Osteocyte (in vitro differentiated cells): ENCODE measurements at regions not wholly inside any gene's neighbourhood (a gene's known extent, or its start where the extent isn't known, plus 50 kb on each side); places are given as distances from the start of the nearest gene placed in this dataset.

Experiments used
- DNase-seq: peaks from one replicate; pipeline ENCODE4 v3.0.0; 2021; ENCODE audit warnings: mixed read lengths; ENCODE audit not compliant: unreplicated experiment; ENCODE audit errors: extremely low spot score
- H3K27ac Mint-ChIP-seq: one replicate; pipeline ENCODE4 v1.8.0; 2021; ENCODE audit warnings: mild to moderate bottlenecking, mixed read lengths; ENCODE audit not compliant: unreplicated experiment
- H3K27me3 Mint-ChIP-seq: one replicate; pipeline ENCODE4 v1.8.0; 2021; ENCODE audit warnings: mixed read lengths; ENCODE audit not compliant: unreplicated experiment
- H3K36me3 Mint-ChIP-seq: one replicate; pipeline ENCODE4 v1.8.0; 2021; ENCODE audit warnings: mixed read lengths; ENCODE audit not compliant: unreplicated experiment
- H3K4me1 Mint-ChIP-seq: one replicate; pipeline ENCODE4 v1.8.0; 2021; ENCODE audit warnings: mixed read lengths; ENCODE audit not compliant: unreplicated experiment
- H3K4me3 Mint-ChIP-seq: one replicate; pipeline ENCODE4 v1.8.0; 2021; ENCODE audit warnings: mild to moderate bottlenecking, moderate library complexity, mixed read lengths; ENCODE audit not compliant: unreplicated experiment
- H3K9me3 Mint-ChIP-seq: one replicate; pipeline ENCODE4 v1.8.0; 2021; ENCODE audit warnings: mixed read lengths; ENCODE audit not compliant: unreplicated experiment
- CTCF ChIP-seq: fragments of 200-600 bp; sonication (generic); IDR thresholded peaks from 2 replicates; pipeline ENCODE4 v1.5.0; 2021; ENCODE audit warnings: antibody characterized with exemption, mild to moderate bottlenecking, moderate library complexity

GRCh38 chr5:5572010-5572865 lies 149.8 kb downstream of the ICE1 start:
- DNase-seq, result no peak
- no peaks in the 10 kb centered on the region for H3K9me3 Mint-ChIP-seq
- H3K27me3 Mint-ChIP-seq, result no peaks in the 10 kb centered on the region
- H3K4me1 Mint-ChIP-seq, result no peaks in the 10 kb centered on the region
- H3K27ac Mint-ChIP-seq, result no peak overlapping the region
- TF ChIP-seq CTCF, result no peak
- H3K36me3 Mint-ChIP-seq, result no peaks in the 10 kb centered on the region
- H3K4me3 Mint-ChIP-seq, result no peak overlapping the region

- Mint-ChIP-seq H3K27me3 (no peaks in the 10 kb centered on the region), H3K4me1 (no peaks in the 10 kb centered on the region), H3K27ac (no peak overlapping the region), H3K36me3 (no peaks in the 10 kb centered on the region), H3K4me3 (no peak overlapping the region), H3K9me3 (no peaks in the 10 kb centered on the region)
- DNase-seq, result no peak
- TF ChIP-seq CTCF, result no peak
Observed at GRCh38 chr5:5570646-5571045, 148.2 kb downstream of the ICE1 start.

GRCh38 chr5:5564898-5565297 lies 142.4 kb downstream of the ICE1 start:
- H3K27ac Mint-ChIP-seq, result no peak overlapping the region
- DNase-seq, result no peak
- no peak for TF ChIP-seq CTCF
- H3K9me3 Mint-ChIP-seq, result no peaks in the 10 kb centered on the region
- no peaks in the 10 kb centered on the region for H3K27me3 Mint-ChIP-seq
- no peak overlapping the region for H3K4me3 Mint-ChIP-seq
- no peaks in the 10 kb centered on the region for H3K36me3 Mint-ChIP-seq
- no peaks in the 10 kb centered on the region for H3K4me1 Mint-ChIP-seq

- H3K4me3 Mint-ChIP-seq, result no peak overlapping the region
- H3K36me3 Mint-ChIP-seq, result no peaks in the 10 kb centered on the region
- H3K4me1 Mint-ChIP-seq, result no peaks in the 10 kb centered on the region
- H3K9me3 Mint-ChIP-seq, result peaks cover 4% of the 10 kb centered on the region
- no peak overlapping the region for H3K27ac Mint-ChIP-seq
- TF ChIP-seq CTCF, result no peak
- DNase-seq, result no peak
- no peaks in the 10 kb centered on the region for H3K27me3 Mint-ChIP-seq
Observed at GRCh38 chr5:5560016-5560415, 137.5 kb downstream of the ICE1 start.

- no peak overlapping the region for H3K4me3 Mint-ChIP-seq
- H3K27ac Mint-ChIP-seq, result no peak overlapping the region
- no peak for TF ChIP-seq CTCF
- H3K9me3 Mint-ChIP-seq, result peaks cover 7% of the 10 kb centered on the region
- H3K36me3 Mint-ChIP-seq, result no peaks in the 10 kb centered on the region
- no peaks in the 10 kb centered on the region for H3K27me3 Mint-ChIP-seq
- DNase-seq, result no peak
- no peaks in the 10 kb centered on the region for H3K4me1 Mint-ChIP-seq
Observed at GRCh38 chr5:5558638-5559527, 136.4 kb downstream of the ICE1 start.
